HepG2 (cell line): ENCODE measurements at regions not wholly inside any gene's neighbourhood (a gene's known extent, or its start where the extent isn't known, plus 50 kb on each side); places are given as distances from the start of the nearest gene placed in this dataset.
A peak's percentile ranks its signal among the peaks of the same experiment; 100 is the strongest.

Experiments used
- ARNTL ChIP-seq: sonication (generic); formaldehyde crosslinking; IDR thresholded peaks from 2 replicates; pipeline ENCODE4 v1.4.0; 2020; ENCODE audit warnings: mild to moderate bottlenecking, missing genetic modification reagents
- CBX5 ChIP-seq: sonication (generic); formaldehyde crosslinking; IDR thresholded peaks from 2 replicates; pipeline ENCODE4 v1.4.0; 2020; ENCODE audit warnings: missing genetic modification reagents, borderline replicate concordance
- CENPT ChIP-seq: sonication (generic); formaldehyde crosslinking; IDR thresholded peaks from 2 replicates; pipeline ENCODE4 v1.8.0; 2022; ENCODE audit warnings: low read depth, mild to moderate bottlenecking, moderate library complexity, missing genetic modification reagents
- FOXK1 ChIP-seq: sonication (generic); formaldehyde crosslinking; IDR thresholded peaks from 2 replicates; pipeline ENCODE4 v1.4.0; 2020; ENCODE audit warnings: low read depth, missing genetic modification reagents, borderline replicate concordance
- GMEB1 ChIP-seq: sonication (generic); formaldehyde crosslinking; IDR thresholded peaks from 2 replicates; pipeline ENCODE4 v1.5.1; 2020; ENCODE audit warnings: missing genetic modification reagents, mild to moderate bottlenecking, borderline replicate concordance
- HHEX ChIP-seq: IDR thresholded peaks from 2 replicates; pipeline ENCODE4 v1.6.1; 2016; ENCODE audit warnings: control low read depth
- HIVEP1 ChIP-seq: sonication (generic); formaldehyde crosslinking; IDR thresholded peaks from 2 replicates; pipeline ENCODE4 v1.4.0; 2020; ENCODE audit warnings: mild to moderate bottlenecking, missing genetic modification reagents
- ISL2 ChIP-seq: sonication (generic); formaldehyde crosslinking; IDR thresholded peaks from 2 replicates; pipeline ENCODE4 v1.5.0; 2020; ENCODE audit warnings: missing genetic modification reagents
- KLF11 ChIP-seq: IDR thresholded peaks from 2 replicates; pipeline ENCODE4 v1.6.1; 2016; ENCODE audit warnings: missing compliant biosample characterization
- KMT2B ChIP-seq: IDR thresholded peaks from 2 replicates; pipeline ENCODE4 v1.6.1; 2016; ENCODE audit warnings: missing genetic modification reagents, missing compliant biosample characterization
- LCORL ChIP-seq, 2 experiments: fragments of 450-650 bp in 1 of 2; sonication (generic) in 1 of 2; formaldehyde crosslinking in 1 of 2; IDR thresholded peaks; 2 replicates each; pipeline versions ENCODE4 v1.5.0 to v1.6.1; 2017 to 2020; ENCODE audit warnings: antibody characterized with exemption in 1 of 2, missing genetic modification reagents in 1 of 2
- MAX ChIP-seq: IDR thresholded peaks from 2 replicates; pipeline ENCODE4 v1.6.1; 2012; ENCODE audit warnings: inconsistent platforms
- MEF2D ChIP-seq: sonication (generic); formaldehyde crosslinking; IDR thresholded peaks from 2 replicates; pipeline ENCODE4 v1.5.1; 2020; ENCODE audit warnings: mild to moderate bottlenecking, missing genetic modification reagents
- PREB ChIP-seq: sonication (generic); formaldehyde crosslinking; IDR thresholded peaks from 2 replicates; pipeline ENCODE4 v1.4.0; 2020; ENCODE audit warnings: missing genetic modification reagents
- RELA ChIP-seq: sonication (generic); formaldehyde crosslinking; IDR thresholded peaks from 2 replicates; pipeline ENCODE4 v1.4.0; 2020; ENCODE audit warnings: missing genetic modification reagents
- SALL1 ChIP-seq: sonication (generic); formaldehyde crosslinking; IDR thresholded peaks from 2 replicates; pipeline ENCODE4 v1.8.0; 2022; ENCODE audit warnings: mild to moderate bottlenecking, missing genetic modification reagents
- ZBTB34 ChIP-seq: sonication (generic); formaldehyde crosslinking; IDR thresholded peaks from 2 replicates; pipeline ENCODE4 v1.8.0; 2022; ENCODE audit warnings: mild to moderate bottlenecking, missing genetic modification reagents
- ZBTB38 ChIP-seq: sonication (generic); formaldehyde crosslinking; IDR thresholded peaks from 2 replicates; pipeline ENCODE4 v1.5.1; 2020; ENCODE audit warnings: mild to moderate bottlenecking, missing genetic modification reagents
- ZNF333 ChIP-seq: sonication (generic); formaldehyde crosslinking; IDR thresholded peaks from 2 replicates; pipeline ENCODE4 v1.4.0; 2020; ENCODE audit warnings: mild to moderate bottlenecking, missing genetic modification reagents, borderline replicate concordance
- ZNF362 ChIP-seq: sonication (generic); formaldehyde crosslinking; IDR thresholded peaks from 2 replicates; pipeline ENCODE4 v1.4.0; 2020; ENCODE audit warnings: missing genetic modification reagents, mild to moderate bottlenecking, borderline replicate concordance
- ZNF614 ChIP-seq: IDR thresholded peaks from 2 replicates; pipeline ENCODE4 v1.6.1; 2018; ENCODE audit warnings: missing biosample characterization, missing genetic modification reagents, inconsistent platforms, borderline replicate concordance
- ZNF709 ChIP-seq: sonication (generic); formaldehyde crosslinking; IDR thresholded peaks from 2 replicates; pipeline ENCODE4 v1.5.0; 2020; ENCODE audit warnings: mild to moderate bottlenecking, missing genetic modification reagents
- ZNF777 ChIP-seq: sonication (generic); formaldehyde crosslinking; IDR thresholded peaks from 2 replicates; pipeline ENCODE4 v1.4.0; 2020; ENCODE audit warnings: missing genetic modification reagents
- ZNF83 ChIP-seq: sonication (generic); formaldehyde crosslinking; IDR thresholded peaks from 2 replicates; pipeline ENCODE4 v1.4.0; 2020; ENCODE audit warnings: missing genetic modification reagents, mild to moderate bottlenecking, borderline replicate concordance

- no peak for TF ChIP-seq ZNF333 (CRISPR knock-in tag)
- no peak for TF ChIP-seq ZNF709 (CRISPR knock-in tag)
- TF ChIP-seq MEF2D (CRISPR knock-in tag), result peak; percentile 57; the same call in 1 of the 2 replicates
- TF ChIP-seq GMEB1 (CRISPR knock-in tag), result no peak; the same call in 1 of the 2 replicates
- TF ChIP-seq KLF11, result 0 out of 2 replicates have a peak, but pooled peaks have one; percentile 31
- TF ChIP-seq MAX, result peak; percentile 41; the same call in 1 of the 2 replicates
- TF ChIP-seq LCORL (IDR thresholded peaks at IDR 0.05), result no peak
- TF ChIP-seq LCORL (CRISPR knock-in tag; IDR thresholded peaks at IDR 0.05), result peak; percentile 83
- no peak for TF ChIP-seq ZBTB34 (CRISPR knock-in tag)
- no peak for TF ChIP-seq CENPT (CRISPR knock-in tag)
- TF ChIP-seq ZNF83 (CRISPR knock-in tag), result no peak
- TF ChIP-seq KMT2B (CRISPR knock-in tag), result 0 out of 2 replicates have a peak, but pooled peaks have one; percentile 23
- peak; percentile 86; the same call in 1 of the 2 replicates for TF ChIP-seq CBX5 (CRISPR knock-in tag)
- peak; percentile 62; the same call in 1 of the 2 replicates for TF ChIP-seq HIVEP1 (CRISPR knock-in tag)
- TF ChIP-seq PREB (CRISPR knock-in tag), result no peak
- no peak for TF ChIP-seq ZNF777 (CRISPR knock-in tag)
- peak; percentile 59; the same call in 1 of the 2 replicates for TF ChIP-seq ZNF362 (CRISPR knock-in tag)
- TF ChIP-seq ARNTL (CRISPR knock-in tag), result no peak
- peak; percentile 15; the same call in 1 of the 2 replicates for TF ChIP-seq ISL2 (CRISPR knock-in tag)
- TF ChIP-seq SALL1, result peak; percentile 93
- peak; percentile 36; the same call in 1 of the 2 replicates for TF ChIP-seq HHEX (CRISPR knock-in tag)
- peak; percentile 64; the same call in 1 of the 2 replicates for TF ChIP-seq ZNF614 (CRISPR knock-in tag)
- TF ChIP-seq ZBTB38 (CRISPR knock-in tag), result peak; percentile 74; the same call in 1 of the 2 replicates
- peak; percentile 87; the same call in 1 of the 2 replicates for TF ChIP-seq FOXK1 (CRISPR knock-in tag)
- peak; percentile 99 for TF ChIP-seq RELA (CRISPR knock-in tag)
Observed at GRCh38 chr14:49992901-49993339, 100.0 kb downstream of the ARF6 start (continued).
